ENCODE measurements at regions not wholly inside any gene's neighbourhood (a gene's known extent, or its start where the extent isn't known, plus 50 kb on each side); places are given as distances from the start of the nearest gene placed in this dataset.

DNA sequence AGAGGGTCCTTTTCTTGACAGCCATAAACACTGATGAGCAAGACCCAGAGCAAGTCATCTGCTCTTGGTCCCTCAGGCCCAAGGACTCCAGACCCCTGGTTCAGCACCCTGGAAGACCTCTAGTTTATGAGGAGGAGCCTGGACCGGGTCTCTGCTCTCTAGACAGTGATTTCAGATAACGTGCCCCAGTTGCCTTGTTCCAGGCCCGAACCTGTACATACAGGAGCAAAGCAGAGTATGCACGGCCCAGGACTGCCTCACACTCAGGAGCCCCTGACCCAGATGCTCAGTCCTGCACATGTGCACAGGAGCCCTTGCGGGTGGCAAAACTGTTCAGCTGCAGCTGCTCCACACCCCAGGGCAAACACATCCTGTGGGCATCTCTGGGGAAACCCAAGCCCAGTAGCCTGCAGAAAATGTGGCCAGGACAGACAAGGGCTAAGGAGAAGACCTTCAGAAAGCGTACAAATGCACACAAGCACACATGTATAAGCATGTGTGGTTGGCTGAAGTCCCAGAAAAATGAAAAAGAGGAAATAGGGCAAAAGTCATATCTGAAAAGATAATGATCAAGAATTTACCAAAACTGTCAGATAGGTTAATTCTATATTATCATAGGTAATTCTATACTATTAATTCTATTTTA lies 59.9 kb upstream of the CORO2B start:
- DNase-seq (ENCODE audit: low spot score in 2 of 2) (no peak), FAIRE-seq (no peak)

DNA sequence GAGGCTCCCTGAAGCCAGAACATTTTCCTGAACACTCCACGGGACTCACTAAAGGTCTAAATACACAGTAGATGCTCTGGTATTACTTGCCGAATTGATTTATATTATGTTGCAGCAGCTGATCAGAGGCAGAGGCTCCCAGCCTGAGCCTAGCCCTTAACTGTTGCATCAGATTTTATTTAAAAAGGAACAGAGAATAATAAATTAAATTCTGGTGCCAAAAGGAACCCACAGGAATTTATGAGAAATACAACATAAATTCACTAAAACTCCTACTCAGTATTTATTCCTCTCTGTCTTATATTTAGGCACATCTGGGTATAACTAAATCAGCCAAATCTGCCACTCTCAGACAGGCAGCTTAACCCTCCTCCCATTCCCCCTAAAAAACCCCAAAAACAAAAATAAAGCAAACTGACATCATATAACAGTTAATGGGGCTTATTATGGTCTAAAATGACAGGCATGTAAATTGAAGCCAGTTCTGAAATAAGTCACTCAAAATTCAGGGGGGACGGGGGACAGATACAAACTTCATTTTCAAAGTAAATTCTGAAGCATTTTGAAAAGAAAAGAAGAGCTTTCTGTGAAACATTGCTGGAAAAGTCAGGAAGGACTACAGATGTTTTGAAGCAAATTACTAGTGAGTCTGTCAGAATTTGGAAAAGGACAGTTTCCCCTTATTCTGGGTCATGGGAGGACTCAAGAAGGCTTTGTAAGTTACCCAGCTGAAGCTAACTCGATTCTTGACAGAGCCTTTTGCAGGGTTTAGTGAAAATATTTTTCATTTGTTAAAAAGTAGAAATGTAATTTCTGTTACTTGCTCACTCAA lies 53.8 kb upstream of the CORO2B start:
- no peak for DNase-seq (ENCODE audit: low spot score in 2 of 2)
- no peak for FAIRE-seq

DNA sequence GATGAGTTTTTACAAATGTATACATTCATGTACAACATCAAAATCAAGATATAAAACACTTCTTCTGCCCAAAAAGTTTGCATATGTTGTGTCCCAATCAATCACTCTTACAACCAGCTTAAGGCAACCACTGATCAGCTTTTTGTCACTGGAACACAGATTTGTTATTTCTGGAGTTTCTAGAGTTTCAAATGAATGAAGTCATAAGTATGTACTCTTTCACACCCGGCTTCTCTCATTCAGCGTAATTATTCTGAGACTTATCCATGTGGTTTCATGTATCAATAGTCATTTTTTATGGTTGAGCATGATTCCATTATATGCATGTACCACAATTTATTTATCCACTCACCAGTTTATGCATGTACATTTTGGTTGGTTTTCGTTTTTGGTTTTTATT lies 53.0 kb upstream of the CORO2B start:
- no peak for FAIRE-seq

DNA sequence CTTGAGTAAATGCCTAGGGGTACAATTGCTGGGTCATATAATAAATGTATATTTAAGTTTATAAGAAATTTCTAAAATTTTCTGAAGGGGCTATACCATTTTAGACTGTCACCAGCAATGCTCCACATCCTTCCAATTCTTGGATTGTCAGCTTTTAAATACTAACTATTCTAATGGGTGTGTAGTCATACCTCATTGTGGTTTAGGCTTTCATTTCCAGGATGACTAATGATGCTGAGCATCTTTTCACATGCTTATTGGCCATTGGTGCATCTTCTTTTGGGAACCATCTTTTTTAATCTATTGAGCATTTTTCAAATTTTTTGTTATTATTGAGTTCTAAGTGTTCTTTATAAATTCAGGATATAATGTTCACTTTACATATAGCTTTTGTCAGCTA lies 52.5 kb upstream of the CORO2B start:
- no peak for FAIRE-seq
- no peak for DNase-seq (ENCODE audit: low spot score in 2 of 2)

More for the DNA sequence above, 53.0 kb upstream of the CORO2B start:
- no peak for DNase-seq (ENCODE audit: low spot score in 2 of 2)

DNA sequence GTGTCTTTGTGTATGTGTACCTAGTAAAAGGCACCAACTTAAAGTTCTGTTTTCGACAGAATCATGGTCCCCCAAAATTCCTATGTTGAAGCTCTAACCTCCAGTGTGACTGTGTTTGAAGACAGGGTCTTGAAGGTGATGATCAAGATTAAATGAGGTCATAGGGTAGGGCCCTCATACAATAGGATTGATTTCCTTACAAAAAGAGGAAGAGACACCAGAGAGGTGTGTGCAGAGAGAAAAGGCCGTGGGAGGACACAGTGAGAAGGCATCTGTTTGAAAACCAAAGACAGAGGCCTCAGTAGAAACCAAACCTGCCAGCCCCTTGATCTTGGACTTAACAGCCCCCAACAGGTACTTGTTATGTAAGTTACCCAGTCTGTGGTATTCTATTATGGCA lies 52.0 kb upstream of the CORO2B start:
- no peak for FAIRE-seq
- no peak for DNase-seq (ENCODE audit: low spot score in 2 of 2)

DNA sequence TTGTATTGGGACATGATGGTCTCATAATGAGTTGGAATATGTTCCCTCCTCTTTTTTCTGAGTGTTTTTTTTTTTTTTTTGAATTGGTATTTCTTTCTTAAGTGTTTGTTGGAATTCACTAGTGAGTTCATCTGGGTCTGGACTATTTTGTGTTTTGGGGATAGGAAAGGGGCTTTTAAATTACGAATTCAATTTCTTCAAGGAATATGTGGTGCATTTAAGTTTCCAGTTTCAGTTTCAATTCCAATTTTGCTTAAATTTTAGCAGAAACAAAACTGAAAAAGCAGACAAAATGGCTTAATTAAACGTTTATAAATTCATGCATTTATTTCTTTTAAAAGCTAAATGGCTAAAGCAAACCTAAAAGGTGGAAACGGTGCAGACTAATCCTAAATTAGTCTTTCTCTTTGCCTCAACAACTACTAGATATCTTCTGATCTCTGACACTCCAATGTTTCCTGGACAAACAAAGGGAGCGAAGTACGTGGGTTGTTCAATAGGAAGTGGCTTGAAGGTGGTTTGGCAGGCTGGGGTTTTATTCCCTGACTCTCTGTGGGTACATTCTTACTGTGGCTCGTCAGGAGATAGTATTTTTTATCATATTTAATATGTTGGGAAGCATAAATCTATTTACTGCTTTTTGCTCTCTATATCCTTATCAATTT lies 50.0 kb upstream of the CORO2B start:
- no peak for FAIRE-seq
- no peak for DNase-seq (ENCODE audit: low spot score in 2 of 2)
